Cardiac muscle cell (in vitro differentiated cells and primary cell): ENCODE measurements at regions not wholly inside any gene's neighbourhood (a gene's known extent, or its start where the extent isn't known, plus 50 kb on each side); places are given as distances from the start of the nearest gene placed in this dataset.
A peak's percentile ranks its signal among the peaks of the same experiment; 100 is the strongest.

Source experiments
- DNase-seq, 2 donors: peaks; one replicate each; pipeline versions ENCODE4 v3.0.0 to v3.0.0-alpha.2; 2010 to 2017; ENCODE audit warnings: low read depth in 1 of 2, low spot score in 1 of 2
- H3K27ac ChIP-seq: fragments of 200-600 bp; sonication (generic); 2 replicates; pipeline ENCODE4 v1.5.1; 2016
- H3K27me3 ChIP-seq: fragments of 200-600 bp; sonication (generic); 2 replicates; pipeline ENCODE4 v1.6.0; 2016; ENCODE audit warnings: control low read depth
- H3K36me3 ChIP-seq: fragments of 200-600 bp; sonication (generic); 2 replicates; pipeline ENCODE4 v1.5.1; 2016; ENCODE audit warnings: control low read depth
- H3K4me1 ChIP-seq: fragments of 200-600 bp; sonication (generic); 2 replicates; pipeline ENCODE4 v1.8.1; 2017; ENCODE audit warnings: low read depth, mild to moderate bottlenecking, mixed run types
- H3K4me3 ChIP-seq: fragments of 200-600 bp; sonication (generic); 2 replicates; pipeline ENCODE4 v1.5.1; 2016; ENCODE audit warnings: mild to moderate bottlenecking
- H3K9me3 ChIP-seq: fragments of 200-600 bp; sonication (generic); 2 replicates; pipeline ENCODE4 v1.5.1; 2017; ENCODE audit warnings: low read depth, mild to moderate bottlenecking, control low read depth
- CTCF ChIP-seq: IDR thresholded peaks from 2 replicates; pipeline ENCODE4 v1.5.1; 2012; ENCODE audit warnings: low read depth, mild to moderate bottlenecking, low read length

GRCh38 chr13:106691341-106691740 is 123.4 kb upstream of the ARGLU1 start:
- Histone ChIP-seq H3K27ac (no peak overlapping the region), H3K4me3 (no peak overlapping the region)

GRCh38 chr13:106690779-106691178 is 122.8 kb upstream of the ARGLU1 start:
- Histone ChIP-seq H3K4me3 (no peak overlapping the region), H3K9me3 (no peaks in the 10 kb centered on the region), H3K36me3 (no peaks in the 10 kb centered on the region), H3K27me3 (no peaks in the 10 kb centered on the region), H3K4me1 (no peaks in the 10 kb centered on the region), H3K27ac (no peak overlapping the region)
- no peak for TF ChIP-seq CTCF
- peak in 1 of 2 donors; percentile 12 for DNase-seq

More at GRCh38 chr13:106691341-106691740, 123.4 kb upstream of the ARGLU1 start:
- Histone ChIP-seq H3K36me3 (no peaks in the 10 kb centered on the region), H3K4me1 (no peaks in the 10 kb centered on the region), H3K27me3 (no peaks in the 10 kb centered on the region), H3K9me3 (no peaks in the 10 kb centered on the region)
- no peak for DNase-seq
- no peak for TF ChIP-seq CTCF

GRCh38 chr13:106689906-106690305 is 122.0 kb upstream of the ARGLU1 start:
- Histone ChIP-seq H3K27ac (no peak overlapping the region), H3K9me3 (no peaks in the 10 kb centered on the region), H3K36me3 (no peaks in the 10 kb centered on the region), H3K4me3 (no peak overlapping the region), H3K4me1 (no peaks in the 10 kb centered on the region), H3K27me3 (no peaks in the 10 kb centered on the region)
- TF ChIP-seq CTCF, result no peak
- no peak for DNase-seq

GRCh38 chr13:106688940-106689339 is 121.0 kb upstream of the ARGLU1 start:
- Histone ChIP-seq H3K4me3 (no peak overlapping the region), H3K36me3 (no peaks in the 10 kb centered on the region), H3K9me3 (no peaks in the 10 kb centered on the region), H3K27ac (no peak overlapping the region), H3K4me1 (no peaks in the 10 kb centered on the region), H3K27me3 (no peaks in the 10 kb centered on the region)
- DNase-seq, result no peak
- TF ChIP-seq CTCF, result no peak

GRCh38 chr13:106686163-106686562 is 118.2 kb upstream of the ARGLU1 start:
- Histone ChIP-seq H3K9me3 (no peaks in the 10 kb centered on the region), H3K27ac (no peak overlapping the region), H3K4me3 (no peak overlapping the region), H3K4me1 (no peaks in the 10 kb centered on the region), H3K27me3 (no peaks in the 10 kb centered on the region), H3K36me3 (no peaks in the 10 kb centered on the region)
- no peak for DNase-seq
- no peak for TF ChIP-seq CTCF

GRCh38 chr13:106685143-106685542 is 117.2 kb upstream of the ARGLU1 start:
- Histone ChIP-seq H3K27ac (no peak overlapping the region), H3K27me3 (no peaks in the 10 kb centered on the region), H3K4me1 (no peaks in the 10 kb centered on the region), H3K9me3 (no peaks in the 10 kb centered on the region), H3K4me3 (no peak overlapping the region), H3K36me3 (no peaks in the 10 kb centered on the region)
- TF ChIP-seq CTCF, result no peak
- no peak for DNase-seq
